Ureter (tissue), 1 donor: ENCODE measurements at regions not wholly inside any gene's neighbourhood (a gene's known extent, or its start where the extent isn't known, plus 50 kb on each side); places are given as distances from the start of the nearest gene placed in this dataset.
A peak's percentile ranks its signal among the peaks of the same experiment; 100 is the strongest.
"Not testable (repeated sequence)": the region's sequence is repeated elsewhere in the genome, so short reads cannot be mapped to it uniquely, and the experiment has no call there.

Source experiments
- DNase-seq: peaks from one replicate; pipeline ENCODE4 v3.0.0-alpha.2; 2020; ENCODE audit warnings: low spot score
- donor health status: DM: yes; HTN: yes; CAD: no.

DNA sequence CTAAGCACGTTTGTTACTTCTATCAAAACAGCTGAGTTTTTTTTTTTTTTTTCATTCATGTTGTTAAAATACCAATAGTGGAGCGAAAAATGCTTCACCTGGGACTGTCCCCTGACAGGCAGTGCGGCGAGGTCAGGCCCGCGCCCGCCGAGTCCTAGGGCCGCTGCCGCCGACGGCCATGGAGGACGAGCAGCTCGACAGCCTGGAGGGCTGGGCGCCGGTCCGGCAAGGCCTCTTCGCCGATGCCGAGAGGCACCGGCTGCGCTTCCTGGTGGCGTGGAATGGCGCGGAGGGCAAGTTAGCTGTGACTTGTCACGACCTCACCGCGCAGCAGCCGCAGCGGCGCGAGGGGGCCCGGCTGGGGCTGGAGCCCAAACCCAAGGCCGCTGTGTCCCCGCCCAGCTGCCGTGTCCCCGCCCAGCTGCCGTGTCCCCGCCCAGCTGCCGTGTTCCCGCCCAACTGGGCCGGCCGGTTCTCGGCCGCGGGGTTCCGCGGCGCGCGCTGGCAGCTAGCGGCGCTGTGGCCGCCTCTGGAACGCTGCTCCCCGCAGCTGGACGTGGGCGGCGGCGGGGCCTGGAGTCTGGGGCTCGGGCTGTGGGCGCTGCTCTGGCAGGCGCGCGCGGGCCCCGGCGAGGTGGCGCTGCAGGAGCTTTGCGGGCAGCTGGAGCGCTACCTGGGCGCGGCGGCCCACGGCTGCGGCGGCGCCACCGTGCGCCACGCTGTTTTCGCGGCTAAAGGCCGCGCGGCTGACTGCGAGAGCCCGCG, 56.7 kb upstream of the GOLGA8R start:
- DNase-seq: peak; percentile 35

- not testable (repeated sequence) for DNase-seq
These were observed 57.3 kb upstream of the GOLGA8R start for GRCh38 chr15:30471366-30471749.

DNA sequence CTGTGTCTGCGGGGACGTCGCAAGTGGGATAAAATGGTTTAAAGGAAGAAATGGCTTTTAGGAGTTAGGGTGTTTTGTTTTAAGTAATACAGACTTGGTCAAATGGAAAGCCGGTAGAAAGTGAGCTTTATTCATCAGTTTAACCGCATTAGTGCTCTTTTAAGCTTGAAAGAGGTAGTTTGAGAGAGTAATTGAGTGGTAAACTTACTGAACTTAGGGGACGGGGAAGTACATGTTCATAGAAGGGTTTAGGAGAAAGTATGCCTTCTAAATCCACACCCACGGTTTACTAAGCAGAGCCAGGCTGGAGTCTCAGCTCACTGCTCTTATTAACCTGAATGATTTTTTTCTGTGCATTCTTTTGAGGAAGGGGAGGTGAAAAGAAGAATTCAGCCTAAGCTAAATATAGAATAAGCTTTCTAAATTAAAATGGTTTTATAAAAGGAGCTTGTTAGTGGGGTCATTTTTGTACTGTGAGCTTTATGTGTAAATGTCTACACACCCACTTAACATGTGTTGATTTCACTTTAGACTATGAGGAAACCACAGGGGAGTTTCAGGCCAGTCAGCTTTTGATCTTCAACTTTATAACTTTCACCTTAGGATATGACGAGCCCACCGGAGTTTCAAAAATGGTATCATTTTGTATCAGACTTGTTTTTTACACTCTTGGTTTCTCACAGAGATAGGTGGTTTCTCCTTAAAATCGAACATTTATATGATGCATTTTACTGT, 57.9 kb upstream of the GOLGA8R start:
- not testable (repeated sequence) for DNase-seq

- not testable (repeated sequence) for DNase-seq
These were observed 67.0 kb upstream of the GOLGA8Q start for GRCh38 chr15:30484887-30485286.

- not testable (repeated sequence) for DNase-seq
These were observed 62.6 kb upstream of the GOLGA8Q start for GRCh38 chr15:30489237-30489636.

DNA sequence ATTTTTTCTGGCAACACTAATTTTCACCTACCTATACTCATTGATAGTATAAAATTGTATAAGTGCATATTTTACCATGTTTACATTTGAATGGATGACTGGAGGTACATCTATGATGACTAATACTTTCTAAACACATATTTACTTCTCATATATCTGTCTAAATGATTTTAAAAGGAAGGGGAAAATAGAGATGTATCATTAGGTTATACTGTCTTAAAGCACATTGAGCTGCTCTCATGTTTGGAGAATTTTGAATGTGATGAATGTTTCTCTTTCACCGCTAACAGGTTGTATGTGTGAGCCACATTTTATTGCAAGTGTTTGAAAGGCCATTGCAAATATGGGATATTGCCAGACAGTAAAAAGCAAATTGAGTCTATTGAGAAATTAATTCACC, 61.5 kb upstream of the GOLGA8Q start:
- not testable (repeated sequence) for DNase-seq

DNA sequence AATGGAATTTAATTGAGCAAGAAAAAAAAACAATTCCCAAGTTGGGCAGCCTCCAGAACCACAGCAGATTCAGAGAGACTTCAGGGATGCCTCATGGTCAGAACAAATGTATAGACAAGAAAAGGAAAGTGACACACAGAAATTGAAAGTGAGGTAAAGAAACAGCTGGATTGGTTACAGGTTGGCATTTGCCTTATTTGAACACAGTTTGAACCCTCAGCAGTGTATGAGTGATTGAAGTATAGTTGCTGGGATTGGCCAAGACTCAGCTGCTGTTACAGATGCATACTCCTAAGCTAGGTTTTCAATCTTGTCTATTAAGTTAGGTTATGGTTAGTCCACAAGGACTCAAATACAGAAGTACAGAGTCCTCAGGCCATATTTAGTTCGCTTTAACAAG, 57.9 kb upstream of the GOLGA8Q start:
- not testable (repeated sequence) for DNase-seq

DNA sequence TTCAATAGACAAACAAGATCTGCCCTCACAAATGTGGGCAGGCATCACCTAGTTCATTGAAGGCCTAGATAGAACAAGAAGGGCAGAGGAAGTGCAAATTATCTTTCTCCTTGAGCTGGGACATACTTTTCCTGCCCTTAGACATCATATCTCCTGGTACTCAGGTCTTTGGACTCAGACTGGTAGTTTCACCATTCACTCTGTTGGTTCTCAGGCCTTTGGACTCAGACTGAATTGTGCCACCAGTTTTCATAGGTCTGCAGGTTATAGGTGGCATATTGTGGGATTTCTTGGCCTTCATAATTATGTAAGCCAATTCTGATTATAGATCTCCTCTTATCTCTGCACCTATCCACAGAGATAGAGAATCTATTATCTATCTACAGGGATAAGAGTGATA, 54.6 kb upstream of the GOLGA8Q start:
- not testable (repeated sequence) for DNase-seq

- DNase-seq: not testable (repeated sequence)
These were observed 52.6 kb upstream of the GOLGA8Q start for GRCh38 chr15:30499233-30499632.

- not testable (repeated sequence) for DNase-seq
These were observed 51.3 kb upstream of the GOLGA8Q start for GRCh38 chr15:30500511-30500910.
